ENCODE measurements at regions not wholly inside any gene's neighbourhood (a gene's known extent, or its start where the extent isn't known, plus 50 kb on each side); places are given as distances from the start of the nearest gene placed in this dataset.

DNA sequence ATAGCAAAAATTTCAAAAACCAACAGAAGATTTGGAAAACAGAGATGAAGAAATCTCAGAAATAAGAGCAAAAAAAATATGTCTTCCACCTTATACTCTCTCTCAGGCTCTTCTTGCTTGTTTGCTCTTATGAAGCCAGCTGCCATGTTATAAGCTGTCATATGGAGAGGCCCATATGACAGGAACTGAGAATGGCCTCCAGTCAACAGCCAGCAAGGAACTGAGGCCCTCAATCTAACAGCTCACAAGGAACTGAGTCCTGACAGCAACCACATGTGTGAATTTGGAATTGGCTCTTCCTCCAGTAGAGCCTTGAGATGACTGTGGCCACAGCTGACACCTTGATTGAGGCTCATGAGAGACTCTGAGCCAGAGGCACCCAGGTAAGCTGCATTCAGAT lies 51.3 kb upstream of the MAOA start:
- Mint-ChIP-seq H3K36me3 (no peaks in the 10 kb centered on the region), H3K4me1 (no peaks in the 10 kb centered on the region), H3K9me3 (no peaks in the 10 kb centered on the region), H3K27me3 (peaks cover 0 to 7% of the 10 kb centered on the region in 2 donors), H3K4me3 (no peak overlapping the region), H3K27ac (no peak overlapping the region)
- no peaks in the 10 kb centered on the region for H3K4me1 ChIP-seq (ENCODE audit: control insufficient read depth in 1 of 2, extremely low read depth in 1 of 2, insufficient read depth in 2 of 2, low read length in 2 of 2)
- ChIA-PET POLR2A (no interaction called here), CTCF (no interaction called here)
- no peaks in the 10 kb centered on the region for H3K27me3 ChIP-seq (replicated peaks in 1 of 2; ENCODE audit: control insufficient read depth in 2 of 2, extremely low read depth in 1 of 2, insufficient read depth in 2 of 2, low read length in 1 of 2)
- no peaks in the 10 kb centered on the region for H3K36me3 ChIP-seq (ENCODE audit: control insufficient read depth in 2 of 2, extremely low read depth in 1 of 2, insufficient read depth in 1 of 2, low read length in 1 of 2)
- H3K27ac ChIP-seq (ENCODE audit: low read length) = no peak overlapping the region
- no peak overlapping the region for H3K4me3 ChIP-seq (ENCODE audit: control insufficient read depth in 1 of 2, extremely low read depth in 1 of 2, low read length in 1 of 2)
- no peak for DNase-seq
- H3K9me3 ChIP-seq = no peaks in the 10 kb centered on the region
- no peak for ATAC-seq (replicated peaks in 1 of 4)

DNA sequence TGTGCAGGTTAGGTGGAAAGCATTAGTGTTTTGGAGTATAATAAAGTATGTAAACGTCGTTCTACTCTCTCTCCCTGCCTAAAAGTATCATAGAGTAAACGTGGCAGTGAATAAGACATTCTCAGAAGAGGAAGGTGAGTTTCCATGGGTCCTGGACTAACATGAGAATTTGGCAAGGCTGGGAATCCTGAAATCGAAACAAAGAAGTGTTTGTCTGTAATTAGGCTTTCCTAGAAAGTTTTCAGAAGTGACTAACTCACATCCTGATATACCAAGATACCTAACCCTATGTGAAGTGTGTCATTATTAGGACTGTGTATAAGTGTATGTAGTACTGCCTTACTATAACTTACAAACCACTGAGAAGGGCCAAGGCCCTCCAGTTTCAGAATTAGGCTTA lies 50.7 kb upstream of the MAOA start:
- no peak overlapping the region for H3K27ac ChIP-seq (ENCODE audit: low read length)
- DNase-seq (no peak), ATAC-seq (replicated peaks in 1 of 4) (no peak)
- Mint-ChIP-seq H3K9me3 (no peaks in the 10 kb centered on the region), H3K27ac (no peak overlapping the region), H3K4me3 (no peak overlapping the region), H3K27me3 (peaks cover 0 to 10% of the 10 kb centered on the region in 2 donors), H3K4me1 (no peaks in the 10 kb centered on the region), H3K36me3 (no peaks in the 10 kb centered on the region)
- no peaks in the 10 kb centered on the region for H3K36me3 ChIP-seq (ENCODE audit: control insufficient read depth in 2 of 2, extremely low read depth in 1 of 2, insufficient read depth in 1 of 2, low read length in 1 of 2)
- no peaks in the 10 kb centered on the region for H3K4me1 ChIP-seq (ENCODE audit: control insufficient read depth in 1 of 2, extremely low read depth in 1 of 2, insufficient read depth in 2 of 2, low read length in 2 of 2)
- H3K27me3 ChIP-seq (replicated peaks in 1 of 2; ENCODE audit: control insufficient read depth in 2 of 2, extremely low read depth in 1 of 2, insufficient read depth in 2 of 2, low read length in 1 of 2) = no peaks in the 10 kb centered on the region
- ChIA-PET POLR2A (no interaction called here), CTCF (no interaction called here)
- H3K4me3 ChIP-seq (ENCODE audit: control insufficient read depth in 1 of 2, extremely low read depth in 1 of 2, low read length in 1 of 2) = no peak overlapping the region
- no CpG with 5 or more reads among the region's 4 CpGs for WGBS (ENCODE audit: insufficient coverage)
- no peaks in the 10 kb centered on the region for H3K9me3 ChIP-seq

Data from T-cell (primary cell).